ENCODE measurements at regions not wholly inside any gene's neighbourhood (a gene's known extent, or its start where the extent isn't known, plus 50 kb on each side); places are given as distances from the start of the nearest gene placed in this dataset.

DNA sequence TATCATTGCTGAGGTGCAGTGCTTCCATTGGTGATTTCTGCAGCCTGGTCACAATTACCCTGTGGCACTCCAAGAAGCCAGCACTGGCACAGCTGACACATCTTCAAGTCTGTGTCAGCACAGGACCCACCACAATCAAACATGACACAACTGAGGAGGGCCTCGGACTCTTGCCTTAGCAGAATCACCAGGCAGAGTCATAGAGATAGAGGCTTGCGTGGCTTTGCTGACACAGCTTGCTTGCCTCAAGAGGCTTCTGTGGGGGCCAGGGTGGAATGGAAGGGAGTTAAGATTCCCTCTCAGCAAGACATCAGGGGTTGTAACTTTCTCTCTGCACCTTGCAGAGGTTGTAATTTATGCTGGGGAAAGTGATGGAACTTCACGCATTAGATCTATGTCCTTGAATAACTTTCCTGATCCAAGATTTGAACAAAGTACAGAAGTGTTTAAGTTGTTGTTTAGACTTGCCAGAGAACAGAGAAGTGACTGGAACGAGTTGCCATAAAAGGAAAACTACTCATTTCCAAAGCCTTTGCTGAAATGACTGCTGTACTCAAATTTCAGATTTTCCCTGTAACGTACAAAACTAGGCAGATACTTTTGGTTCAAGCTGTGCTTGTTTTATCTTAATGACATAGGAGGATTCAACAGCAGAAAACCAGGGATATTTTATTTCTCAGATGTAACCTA, 170.7 kb downstream of the DIPK2A start:
- no peak for DNase-seq

DNA sequence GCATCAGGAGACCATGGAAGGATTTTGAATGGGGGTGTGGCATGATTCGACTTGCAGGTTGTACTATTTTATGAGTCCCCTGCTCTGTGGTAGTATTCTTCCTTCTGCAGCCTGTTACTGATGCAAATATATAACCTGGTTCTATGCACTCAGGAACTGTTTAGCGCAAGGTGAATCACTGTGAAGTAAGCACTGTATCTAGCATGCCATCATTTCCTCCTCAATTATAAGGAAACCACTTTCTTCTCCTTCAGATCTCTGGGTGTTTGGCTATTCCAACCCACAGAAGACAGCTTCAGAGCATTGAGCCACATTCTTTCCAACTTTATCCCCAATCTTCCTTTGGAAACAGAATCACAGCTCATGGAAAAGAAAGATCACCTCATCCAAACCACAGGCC, 176.7 kb downstream of the DIPK2A start:
- no peak for DNase-seq

DNA sequence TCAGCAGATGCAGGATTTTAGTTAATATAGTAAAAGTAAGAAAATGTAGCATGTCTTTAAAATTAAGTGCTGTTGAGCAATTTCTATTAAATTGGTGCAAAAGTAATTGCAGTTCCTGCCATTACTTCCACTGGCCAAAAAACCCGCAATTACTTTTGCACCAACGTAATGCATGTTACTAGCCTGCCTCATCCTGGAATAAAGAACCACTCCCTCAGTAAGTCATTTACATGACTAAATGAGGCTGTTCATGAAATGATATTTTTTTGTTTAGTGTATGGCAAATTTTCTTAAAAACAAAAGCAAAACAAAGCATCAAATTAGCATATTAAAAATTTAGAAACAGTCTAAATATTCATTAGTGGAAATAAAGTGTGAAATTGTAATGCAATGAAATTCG, 180.4 kb downstream of the DIPK2A start:
- no peak for DNase-seq

DNA sequence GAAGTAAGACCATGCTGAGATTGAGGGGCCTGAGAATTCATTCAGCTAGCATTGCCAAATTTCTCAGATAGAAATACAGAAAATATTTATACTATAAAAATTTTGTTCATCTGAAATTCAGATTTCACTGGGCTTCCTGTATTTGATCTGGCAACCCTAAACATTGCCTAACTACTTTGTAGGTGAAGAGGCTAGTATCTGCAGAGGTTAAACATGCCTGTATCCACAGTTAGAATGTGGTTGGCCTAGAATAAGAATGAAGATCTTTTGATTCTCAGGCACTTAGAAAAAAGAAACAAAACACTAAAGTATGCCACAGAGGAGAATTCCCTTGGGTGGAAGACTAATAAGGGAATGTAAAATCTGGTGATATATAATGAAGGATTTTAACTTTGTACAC, 189.0 kb downstream of the DIPK2A start:
- no peak for DNase-seq

DNA sequence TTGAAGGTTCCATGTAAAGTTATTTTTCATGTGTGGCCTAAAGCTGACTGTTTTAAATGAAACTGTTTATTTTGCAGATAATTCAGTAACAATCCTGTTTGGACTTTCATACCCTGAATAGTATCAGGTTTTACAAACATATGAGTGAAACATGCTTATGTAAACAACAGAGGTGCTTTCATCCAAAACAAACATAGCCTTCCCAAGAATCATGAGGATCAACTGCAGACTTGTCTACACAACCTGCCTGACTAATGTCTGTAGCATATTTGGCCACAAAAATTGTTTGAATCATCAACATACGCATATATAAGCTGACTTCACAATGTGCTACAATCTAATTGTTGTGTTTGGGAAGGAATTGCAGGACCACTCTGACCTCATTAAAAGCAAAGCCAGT, 190.4 kb downstream of the DIPK2A start:
- no peak for DNase-seq

DNA sequence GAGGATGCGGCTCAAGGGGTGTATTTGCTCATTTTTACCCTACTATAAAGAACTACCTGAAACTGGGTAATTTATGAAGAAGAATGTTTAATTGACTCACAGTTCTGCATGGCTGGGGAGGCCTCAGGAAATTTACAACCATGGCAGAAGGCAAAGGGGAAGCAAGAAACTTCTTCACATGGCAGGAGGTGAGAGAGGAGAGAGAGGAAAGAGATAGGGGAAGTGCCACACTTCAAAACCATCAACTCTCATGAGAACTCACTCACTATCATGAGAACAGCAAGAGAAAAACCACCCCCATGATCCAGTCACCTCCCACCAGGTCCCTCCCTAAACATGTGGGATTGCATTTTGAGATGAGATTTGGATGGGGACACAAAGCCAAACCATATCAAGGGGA, 192.7 kb downstream of the DIPK2A start:
- DNase-seq, result no peak

DNA sequence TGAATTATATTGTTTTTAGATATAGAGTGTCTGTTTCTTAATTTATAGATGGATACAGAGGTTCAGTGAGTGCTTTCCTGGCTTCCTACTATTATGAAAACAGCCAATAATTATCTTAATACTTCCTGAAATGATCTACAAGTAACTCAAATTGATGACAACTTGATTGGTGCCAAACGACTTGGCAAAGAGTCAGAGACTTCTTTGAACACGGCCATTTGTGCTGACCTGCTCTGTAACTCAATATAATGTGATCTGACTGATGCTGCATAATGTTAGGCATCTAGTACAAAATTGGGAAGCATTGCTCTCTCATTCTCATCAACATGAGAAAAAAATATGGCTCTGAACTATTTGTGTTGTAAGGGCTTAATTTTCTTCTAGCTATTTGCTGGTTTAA, 193.9 kb downstream of the DIPK2A start:
- DNase-seq, result no peak

DNA sequence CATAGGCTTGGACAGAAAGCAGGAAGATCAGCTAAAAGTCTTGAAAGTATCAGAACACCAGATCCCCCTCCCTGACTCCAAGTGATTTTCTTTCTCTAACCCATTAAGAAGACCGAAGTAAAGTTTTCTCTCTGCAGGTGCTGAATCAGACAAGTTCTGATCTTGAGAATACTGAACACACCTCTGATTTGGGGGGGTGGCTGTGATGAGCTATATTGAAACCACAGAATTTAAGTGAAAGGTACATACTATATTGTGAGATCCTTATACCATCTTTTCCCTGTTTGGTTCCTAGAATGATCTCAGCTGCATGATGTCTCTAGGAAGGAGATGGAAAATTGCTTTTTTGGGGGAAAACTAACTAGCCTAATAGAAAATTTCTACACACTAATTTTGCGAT, 196.0 kb downstream of the DIPK2A start:
- no peak for DNase-seq

DNA sequence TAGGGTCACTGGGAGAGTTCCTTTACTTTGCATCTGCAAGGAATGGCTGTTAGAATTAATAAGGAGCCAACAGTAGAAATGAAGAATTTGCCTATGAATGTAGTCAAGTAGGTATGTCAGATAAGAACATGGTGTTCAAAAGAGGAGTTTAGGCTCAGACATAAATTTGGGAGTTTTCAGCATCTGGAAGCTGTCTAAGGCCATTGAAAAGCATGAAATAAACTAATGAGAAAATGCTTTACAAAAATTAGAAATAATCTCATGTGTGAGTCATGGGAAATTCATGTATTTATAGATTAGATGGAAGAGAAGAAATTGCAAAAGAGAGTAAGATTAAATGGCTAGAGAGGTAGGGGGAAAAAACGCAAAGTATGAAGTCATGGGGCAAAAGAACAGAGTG, 201.9 kb downstream of the DIPK2A start:
- no peak for DNase-seq

DNA sequence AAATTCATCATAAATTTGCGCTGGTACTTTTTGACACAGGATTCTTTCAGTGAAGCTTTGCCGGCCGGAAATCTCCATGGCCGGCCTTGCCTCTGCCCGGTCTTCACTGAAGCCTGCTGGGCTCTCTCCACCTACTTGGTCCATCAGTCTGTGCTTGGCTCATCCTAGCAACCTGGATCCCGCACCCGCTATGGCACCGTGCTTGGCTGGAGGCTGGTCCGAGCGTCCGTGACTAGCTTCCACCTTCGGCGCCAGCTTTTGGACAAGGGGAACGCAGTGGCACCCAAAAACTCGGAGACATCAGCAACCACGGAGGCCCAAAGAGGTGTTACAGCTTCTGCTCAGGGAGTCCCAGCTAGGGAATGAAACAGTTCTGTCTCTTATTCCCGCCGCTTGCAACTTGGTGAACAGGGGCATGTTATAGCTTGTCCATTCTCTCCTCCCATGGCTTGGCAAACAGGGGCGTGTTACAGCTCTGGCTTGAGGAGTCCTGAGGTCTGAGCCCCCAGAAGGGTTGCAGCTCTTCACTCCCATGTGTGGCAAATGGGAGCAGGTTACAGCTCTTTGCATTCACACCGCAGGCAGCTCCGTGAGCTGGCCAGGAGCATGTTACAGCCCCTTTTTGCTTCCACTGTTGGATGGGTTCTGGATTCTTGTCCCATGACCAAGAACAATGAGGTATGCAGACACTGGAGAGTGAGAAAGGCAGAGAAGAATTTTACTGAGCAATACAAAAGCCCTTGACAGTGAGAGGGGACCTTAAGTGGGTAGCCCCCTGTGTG, 204.2 kb downstream of the DIPK2A start:
- no peak for DNase-seq

DNA sequence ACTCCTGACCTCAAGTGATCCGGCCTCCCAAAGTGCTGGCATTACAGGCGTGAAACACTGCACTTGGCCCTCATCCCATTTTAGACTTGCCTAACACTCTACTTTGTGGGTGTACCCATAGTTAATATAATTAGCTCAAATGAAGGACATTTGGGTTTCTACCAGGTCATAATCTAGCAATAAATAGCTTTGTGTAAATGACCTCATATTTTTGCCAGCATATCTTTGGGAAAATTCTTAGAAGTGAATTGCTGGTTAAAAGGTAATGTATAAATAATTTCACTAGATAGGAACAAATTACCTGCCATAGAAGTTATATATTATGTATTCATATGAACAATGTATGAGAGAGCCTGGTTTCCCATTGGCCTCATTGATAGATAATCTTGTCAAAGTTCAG, 206.0 kb downstream of the DIPK2A start:
- no peak for DNase-seq

DNA sequence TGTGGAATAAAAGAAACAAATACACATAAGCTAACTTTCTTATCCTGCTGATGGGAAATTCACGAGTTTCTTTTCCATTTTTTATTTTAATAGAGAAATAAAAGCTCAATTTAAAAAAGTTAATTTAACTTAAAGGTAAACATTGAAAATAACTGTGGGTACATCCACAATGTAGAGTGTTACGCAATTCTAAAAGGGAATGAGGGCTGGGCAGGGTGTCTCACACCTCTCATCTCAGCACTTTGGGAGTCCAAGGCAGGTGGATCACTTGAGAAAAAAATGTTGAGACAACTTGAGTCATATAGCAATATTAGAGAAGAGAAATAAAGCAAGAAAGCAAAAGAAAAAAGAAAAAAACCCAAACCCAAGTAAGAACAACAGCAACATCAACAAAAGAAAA, 207.0 kb downstream of the DIPK2A start:
- DNase-seq, result no peak

DNA sequence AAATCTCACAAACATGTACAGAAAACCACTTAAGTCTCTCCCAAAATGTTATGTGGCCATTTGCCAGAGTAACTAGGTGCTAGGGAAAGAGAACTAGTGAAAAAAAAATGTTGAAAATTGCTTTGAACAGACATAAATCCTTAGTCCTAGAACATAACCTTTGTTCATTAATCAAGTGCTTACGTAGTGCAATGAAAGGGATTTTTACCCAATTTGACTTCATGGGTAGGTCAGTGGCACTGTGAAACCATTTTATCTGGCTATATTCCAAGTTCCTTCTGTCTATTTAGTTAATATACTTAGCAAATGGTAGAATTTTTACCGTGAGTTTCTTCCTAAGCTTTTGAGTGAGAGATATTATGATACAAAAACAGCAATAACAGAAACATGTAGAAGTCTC, 209.4 kb downstream of the DIPK2A start:
- DNase-seq, result no peak

DNA sequence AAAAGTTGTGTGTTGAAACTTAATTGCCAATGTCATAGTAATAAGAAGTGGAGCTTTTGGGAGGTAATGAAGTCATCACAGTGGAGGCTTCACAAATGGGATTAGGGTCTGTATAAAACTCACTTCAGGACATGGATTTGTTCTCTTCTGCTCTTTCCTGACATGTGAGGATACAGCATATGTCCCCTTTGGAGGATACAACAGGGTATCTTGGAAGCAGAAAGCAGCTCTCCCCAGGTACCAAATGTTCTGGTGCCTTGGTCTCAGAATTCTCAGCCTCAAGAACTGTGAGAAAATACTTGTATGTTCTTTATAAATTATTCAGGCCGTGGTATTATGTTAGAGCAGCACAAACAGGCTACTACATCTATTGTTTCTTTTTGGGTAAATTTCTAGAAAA, 210.9 kb downstream of the DIPK2A start:
- DNase-seq, result no peak

DNA sequence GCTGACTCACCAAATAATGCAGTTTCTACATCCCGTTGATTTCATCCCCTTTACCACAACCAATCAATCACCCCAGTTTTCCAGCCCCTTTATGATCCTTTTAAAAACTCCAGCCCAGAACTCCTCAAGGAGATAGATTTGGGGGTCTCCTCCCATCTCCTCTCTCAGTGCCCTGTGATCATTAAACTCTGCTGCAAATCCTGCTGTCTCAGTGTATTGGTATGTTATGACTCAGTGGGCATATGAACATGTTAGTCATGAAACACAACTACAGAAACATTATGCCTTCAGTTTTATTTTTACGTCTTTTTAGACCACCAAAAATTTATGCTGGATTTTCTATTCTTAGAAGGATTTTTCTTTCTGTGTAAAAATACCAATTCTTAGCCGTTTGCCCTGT, 213.7 kb downstream of the DIPK2A start:
- DNase-seq, result no peak

DNA sequence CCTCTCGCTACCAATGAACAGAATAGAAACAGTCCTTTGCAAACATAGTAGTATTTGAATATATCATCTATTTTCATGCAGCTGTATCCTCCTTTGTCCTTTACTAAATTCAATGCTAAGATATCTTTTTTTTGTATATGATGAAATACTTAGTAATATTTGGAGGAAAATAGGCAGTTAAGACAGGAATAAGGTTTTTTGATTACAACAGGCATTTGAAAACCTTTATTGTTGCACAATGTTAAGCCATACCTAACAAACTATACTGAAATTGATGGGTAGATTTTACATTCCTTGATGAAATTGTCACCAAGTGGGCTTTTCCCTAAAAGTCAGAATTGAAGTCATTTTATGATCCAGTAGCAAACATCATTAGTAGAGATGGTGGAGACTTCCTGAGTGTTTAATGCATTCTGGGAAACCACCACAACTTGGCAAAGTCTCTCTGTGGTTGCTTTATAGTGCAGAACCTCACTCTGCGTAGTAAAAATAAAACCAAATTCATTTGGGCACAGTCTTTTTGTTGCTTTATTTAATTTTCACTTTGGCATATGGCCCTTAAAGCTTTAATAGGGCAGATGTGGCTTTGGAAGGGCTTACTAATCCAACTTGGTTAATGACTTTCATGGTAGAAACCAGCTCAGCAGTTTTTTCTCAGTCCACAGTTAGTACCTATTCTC, 216.0 kb downstream of the DIPK2A start:
- DNase-seq, result no peak

DNA sequence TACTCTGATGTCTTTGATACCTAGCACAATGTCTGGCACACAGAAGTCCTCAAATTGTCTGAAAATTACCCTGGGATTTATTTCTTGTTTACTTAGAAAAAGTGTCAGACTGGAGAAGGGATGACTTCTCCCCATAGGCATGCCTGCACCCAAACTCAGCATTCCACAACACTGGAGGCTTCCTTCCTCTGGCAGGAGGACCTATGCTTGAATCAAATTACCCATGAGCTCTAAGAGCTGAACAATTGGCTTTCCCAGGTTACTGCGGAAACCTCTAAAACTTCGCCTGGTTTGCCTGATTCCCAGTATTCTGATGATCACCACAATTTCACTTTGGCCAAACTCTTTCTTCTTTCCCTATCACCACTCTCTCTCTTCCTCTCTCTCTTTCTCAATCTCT, 217.4 kb downstream of the DIPK2A start:
- DNase-seq, result no peak

DNA sequence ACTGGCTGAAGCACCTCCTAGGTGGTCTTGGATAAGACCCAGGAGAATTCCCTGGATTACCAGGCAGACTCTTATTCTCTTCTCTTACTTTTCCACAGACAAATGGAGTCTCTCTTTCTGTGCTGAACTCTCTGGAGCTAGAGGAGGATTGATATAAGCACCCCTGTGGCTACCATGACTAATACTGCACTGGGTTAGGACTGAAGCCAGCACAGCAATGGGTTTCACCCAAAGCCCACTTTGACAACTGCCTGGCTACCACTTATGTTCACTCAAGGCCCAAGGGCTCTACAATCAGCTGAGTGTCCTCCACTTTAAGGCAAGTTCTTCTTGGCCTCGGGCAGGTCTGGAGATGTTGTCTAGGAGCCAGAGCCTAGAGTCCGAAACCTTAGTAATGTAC, 225.5 kb downstream of the DIPK2A start:
- DNase-seq, result no peak

DNA sequence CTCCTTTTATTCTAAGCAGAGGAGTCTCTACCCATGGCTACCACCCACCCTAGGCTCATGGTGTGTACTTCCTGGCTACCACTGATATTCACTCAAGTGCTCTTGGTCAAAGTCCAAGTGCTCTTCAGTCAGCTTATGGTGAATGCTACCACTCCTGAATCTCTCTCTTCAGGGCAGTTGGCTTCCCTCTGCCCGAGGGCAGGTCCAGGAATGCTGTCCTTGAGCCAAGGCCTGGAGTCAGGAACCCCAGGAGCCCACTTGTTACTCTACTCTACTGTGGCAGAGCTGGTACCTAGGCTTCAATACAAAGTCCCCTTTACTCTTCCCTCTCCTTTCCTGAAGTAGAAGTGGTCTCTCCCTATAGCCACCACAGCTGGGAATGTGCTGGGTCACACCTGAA, 226.0 kb downstream of the DIPK2A start:
- no peak for DNase-seq

DNA sequence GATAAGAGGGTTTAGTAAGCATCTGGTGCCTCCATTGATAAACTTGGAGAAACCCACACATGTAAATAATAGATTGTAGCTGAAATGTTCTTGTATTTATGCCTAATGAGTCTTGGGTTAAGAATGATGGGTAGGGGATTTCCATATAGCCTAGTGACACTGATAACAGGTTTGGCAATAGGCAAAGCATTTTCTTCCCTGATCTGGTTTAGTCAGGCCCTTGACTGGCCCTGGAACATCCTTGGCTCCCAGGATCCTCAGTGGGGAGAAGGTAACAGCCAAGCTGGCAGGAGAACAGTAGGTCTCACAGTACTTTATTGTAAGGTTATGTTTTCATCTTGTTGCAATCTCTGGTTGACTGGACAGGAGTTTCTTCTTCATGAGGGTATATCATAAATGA, 228.4 kb downstream of the DIPK2A start:
- no peak for DNase-seq

DNA sequence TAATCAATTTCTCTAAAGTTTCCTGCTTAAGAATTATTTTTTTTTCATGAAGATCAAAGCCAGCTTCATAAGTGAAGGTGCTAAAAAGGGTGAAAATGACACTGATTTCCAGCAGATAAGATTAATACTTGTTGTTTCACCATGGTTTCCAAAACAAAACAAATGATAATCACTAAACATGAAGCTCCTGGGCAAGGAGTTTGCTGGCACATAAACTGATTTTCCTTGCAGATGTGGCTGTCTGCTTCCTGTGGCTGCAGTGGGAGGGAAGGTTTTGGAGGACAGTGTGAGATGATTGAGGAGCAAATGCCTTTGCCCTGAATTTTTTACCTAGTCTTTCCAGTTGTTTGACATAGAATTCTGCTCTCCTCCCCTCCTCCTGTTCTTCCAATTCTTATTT, 228.8 kb downstream of the DIPK2A start:
- DNase-seq, result no peak

DNA sequence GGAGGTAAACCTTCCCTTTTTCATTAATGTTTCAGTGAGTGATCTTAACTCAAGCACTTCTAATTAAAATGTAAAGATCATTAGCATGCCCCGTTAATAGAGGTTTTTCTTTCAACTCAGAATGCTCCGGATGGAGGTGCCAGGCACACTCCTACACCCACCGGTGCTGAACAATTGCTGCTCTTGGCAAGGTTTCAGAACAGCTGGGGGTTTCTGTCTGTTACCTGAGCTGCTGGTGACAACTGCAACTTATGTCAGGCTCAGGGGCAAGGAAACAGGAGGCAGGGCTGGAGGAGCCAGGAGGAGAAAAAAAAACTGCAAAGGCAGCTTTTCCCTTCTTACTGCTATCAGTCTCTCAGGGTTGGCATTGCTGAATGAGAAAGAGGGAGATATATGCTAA, 250.1 kb downstream of the DIPK2A start:
- no peak for DNase-seq

DNA sequence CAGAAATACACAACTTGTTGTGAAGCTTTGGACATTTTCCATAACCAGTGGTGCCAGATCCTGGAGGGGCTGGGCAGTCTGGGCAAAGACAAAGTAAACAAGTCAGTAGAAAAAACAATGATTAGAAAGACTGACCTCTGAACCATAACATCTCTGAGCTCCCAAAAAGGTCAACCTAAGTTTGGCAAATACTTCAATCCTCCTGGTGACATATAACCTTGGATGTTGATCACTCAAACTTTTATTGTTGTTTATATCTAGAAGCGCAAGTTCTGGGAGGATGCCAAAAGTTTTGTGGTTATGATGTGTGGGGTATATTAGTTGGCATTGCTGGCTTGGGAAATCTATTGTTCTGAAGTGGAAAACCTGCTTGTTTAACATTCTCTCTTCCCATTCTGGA, 257.7 kb downstream of the DIPK2A start:
- DNase-seq, result no peak

DNA sequence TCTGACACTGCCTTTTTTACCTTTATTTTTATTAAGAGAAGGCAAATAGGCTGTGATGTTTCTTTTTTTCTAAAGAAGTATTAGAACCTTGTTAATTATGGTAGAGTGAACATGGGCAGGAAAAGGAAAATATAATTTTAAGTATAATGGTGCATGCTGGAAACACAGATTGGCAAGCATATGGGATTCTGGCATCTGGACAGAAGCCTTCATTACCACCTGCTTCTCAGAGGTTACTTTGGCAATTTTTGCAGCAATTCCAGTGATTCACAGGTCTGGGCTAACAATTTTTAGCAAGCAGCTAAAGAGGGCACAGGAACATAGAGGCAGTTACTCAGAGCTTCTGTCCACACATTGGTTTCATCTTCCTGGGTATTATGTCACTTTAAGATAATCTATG, 258.3 kb downstream of the DIPK2A start:
- no peak for DNase-seq
